Ovary (tissue), 3 donors: ENCODE measurements at regions not wholly inside any gene's neighbourhood (a gene's known extent, or its start where the extent isn't known, plus 50 kb on each side); places are given as distances from the start of the nearest gene placed in this dataset.

Experiments
- POLR2A ChIP-seq: fragments of 450-650 bp; IDR thresholded peaks from one replicate; pipeline ENCODE4 v1.6.1; 2017; ENCODE audit warnings: antibody characterized with exemption, mild to moderate bottlenecking, moderate library complexity
- TF ChIP-seq, protein P1 (sequence below), 3 donors: fragments of 450-650 bp in 2 of 3; fragments of 200-600 bp in 1 of 3; IDR thresholded peaks; one replicate each; pipeline versions ENCODE4 v1.5.1 to v1.8.0; 2016 to 2022; ENCODE audit warnings: antibody characterized with exemption in 3 of 3, mild to moderate bottlenecking in 1 of 3
- donor health status: DM: no; HTN: no; CAD: no.

DNA sequence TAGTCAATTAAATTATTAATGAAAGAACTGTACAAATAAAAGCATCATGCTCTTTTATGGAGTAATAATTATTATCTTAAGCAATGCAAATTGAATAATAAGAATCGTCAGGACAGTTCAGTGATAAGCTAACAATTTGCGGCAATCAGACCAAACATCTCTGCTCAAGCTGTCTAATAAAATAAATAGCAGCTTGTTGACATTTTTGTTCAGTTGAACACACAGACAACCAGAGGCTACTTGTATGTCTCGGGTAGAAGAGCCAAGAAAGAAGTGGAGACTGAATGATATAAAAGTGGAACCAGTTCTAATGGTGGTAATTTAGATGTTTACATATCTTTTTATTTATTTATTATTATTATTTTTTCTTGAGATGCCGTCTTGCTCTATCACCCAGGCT lies 57.4 kb upstream of the FOXN3 start:
- TF ChIP-seq, protein P1, sequence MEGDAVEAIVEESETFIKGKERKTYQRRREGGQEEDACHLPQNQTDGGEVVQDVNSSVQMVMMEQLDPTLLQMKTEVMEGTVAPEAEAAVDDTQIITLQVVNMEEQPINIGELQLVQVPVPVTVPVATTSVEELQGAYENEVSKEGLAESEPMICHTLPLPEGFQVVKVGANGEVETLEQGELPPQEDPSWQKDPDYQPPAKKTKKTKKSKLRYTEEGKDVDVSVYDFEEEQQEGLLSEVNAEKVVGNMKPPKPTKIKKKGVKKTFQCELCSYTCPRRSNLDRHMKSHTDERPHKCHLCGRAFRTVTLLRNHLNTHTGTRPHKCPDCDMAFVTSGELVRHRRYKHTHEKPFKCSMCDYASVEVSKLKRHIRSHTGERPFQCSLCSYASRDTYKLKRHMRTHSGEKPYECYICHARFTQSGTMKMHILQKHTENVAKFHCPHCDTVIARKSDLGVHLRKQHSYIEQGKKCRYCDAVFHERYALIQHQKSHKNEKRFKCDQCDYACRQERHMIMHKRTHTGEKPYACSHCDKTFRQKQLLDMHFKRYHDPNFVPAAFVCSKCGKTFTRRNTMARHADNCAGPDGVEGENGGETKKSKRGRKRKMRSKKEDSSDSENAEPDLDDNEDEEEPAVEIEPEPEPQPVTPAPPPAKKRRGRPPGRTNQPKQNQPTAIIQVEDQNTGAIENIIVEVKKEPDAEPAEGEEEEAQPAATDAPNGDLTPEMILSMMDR (IDR thresholded peaks at IDR 0.05) = no peak
- TF ChIP-seq POLR2A = no peak
